Parathyroid adenoma (tissue), 2 donors: ENCODE measurements at regions not wholly inside any gene's neighbourhood (a gene's known extent, or its start where the extent isn't known, plus 50 kb on each side); places are given as distances from the start of the nearest gene placed in this dataset.
"Not testable (repeated sequence)": the region's sequence is repeated elsewhere in the genome, so short reads cannot be mapped to it uniquely, and the experiment has no call there.

Experiments
- H2AFZ ChIP-seq: fragments of 300-600 bp; sonication (generic); one replicate; pipeline ENCODE4 v1.7.0; 2017; ENCODE audit warnings: antibody characterized with exemption, mild to moderate bottlenecking
- H3K27ac ChIP-seq: fragments of 300-600 bp; sonication (generic); one replicate; pipeline ENCODE4 v1.7.0; 2017
- H3K27me3 ChIP-seq: fragments of 300-600 bp; sonication (generic); one replicate; pipeline ENCODE4 v1.7.0; 2017; ENCODE audit warnings: low read length; ENCODE audit not compliant: control insufficient read depth, insufficient read depth
- H3K36me3 ChIP-seq: fragments of 300-600 bp; sonication (generic); one replicate; pipeline ENCODE4 v1.7.0; 2017; ENCODE audit warnings: low read length; ENCODE audit not compliant: control insufficient read depth, insufficient read depth
- H3K4me1 ChIP-seq: fragments of 300-600 bp; sonication (generic); one replicate; pipeline ENCODE4 v1.7.0; 2017; ENCODE audit warnings: control low read depth
- H3K4me2 ChIP-seq: fragments of 300-600 bp; sonication (generic); one replicate; pipeline ENCODE4 v1.7.0; 2017; ENCODE audit warnings: low read length
- H3K4me3 ChIP-seq: fragments of 300-600 bp; sonication (generic); one replicate; pipeline ENCODE4 v1.7.0; 2017; ENCODE audit warnings: low read depth, low read length
- H3K79me2 ChIP-seq: fragments of 300-600 bp; sonication (generic); one replicate; pipeline ENCODE4 v1.7.0; 2017; ENCODE audit warnings: control low read depth
- H3K9ac ChIP-seq: fragments of 300-600 bp; sonication (generic); one replicate; pipeline ENCODE4 v1.7.0; 2017; ENCODE audit warnings: mild to moderate bottlenecking
- H3K9me3 ChIP-seq: fragments of 300-600 bp; sonication (generic); one replicate; pipeline ENCODE4 v1.7.0; 2017; ENCODE audit warnings: low read length; ENCODE audit not compliant: control insufficient read depth
- TF ChIP-seq, protein P1 (sequence below): fragments of 300-600 bp; sonication (generic); IDR thresholded peaks from one replicate; pipeline ENCODE4 v1.7.0; 2017; ENCODE audit warnings: antibody characterized with exemption, mild to moderate bottlenecking
- donor health status: primary hyperparathyroidism.

DNA sequence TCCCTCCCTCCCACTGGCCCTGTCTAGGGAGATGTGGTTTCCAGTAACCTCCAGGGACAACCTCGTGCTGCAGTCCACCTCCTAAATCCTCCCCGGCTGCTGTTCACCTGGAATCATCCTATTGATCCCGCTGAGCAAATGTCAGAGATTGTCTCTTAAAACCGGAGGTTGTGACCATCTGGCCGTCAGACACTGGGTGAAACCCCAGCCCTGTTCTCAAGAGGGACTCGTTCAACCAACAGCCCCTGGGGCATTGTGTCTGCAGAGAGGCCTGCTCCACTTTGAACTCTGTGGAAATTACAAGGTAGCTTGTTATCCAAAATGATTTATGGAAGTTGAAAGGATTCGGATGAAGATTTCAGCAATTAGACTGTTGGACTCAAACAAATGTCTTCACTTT is 498.0 kb downstream of the MATN1 start:
- Histone ChIP-seq H3K9ac (no peak overlapping the region), H3K4me1 (no peaks in the 10 kb centered on the region), H3K36me3 (no peaks in the 10 kb centered on the region), H3K27me3 (no peaks in the 10 kb centered on the region), H2AFZ (no peak overlapping the region), H3K9me3 (no peaks in the 10 kb centered on the region), H3K4me3 (no peak overlapping the region), H3K4me2 (no peak overlapping the region), H3K27ac (no peak overlapping the region), H3K79me2 (no peaks in the 10 kb centered on the region)
- TF ChIP-seq, protein P1, sequence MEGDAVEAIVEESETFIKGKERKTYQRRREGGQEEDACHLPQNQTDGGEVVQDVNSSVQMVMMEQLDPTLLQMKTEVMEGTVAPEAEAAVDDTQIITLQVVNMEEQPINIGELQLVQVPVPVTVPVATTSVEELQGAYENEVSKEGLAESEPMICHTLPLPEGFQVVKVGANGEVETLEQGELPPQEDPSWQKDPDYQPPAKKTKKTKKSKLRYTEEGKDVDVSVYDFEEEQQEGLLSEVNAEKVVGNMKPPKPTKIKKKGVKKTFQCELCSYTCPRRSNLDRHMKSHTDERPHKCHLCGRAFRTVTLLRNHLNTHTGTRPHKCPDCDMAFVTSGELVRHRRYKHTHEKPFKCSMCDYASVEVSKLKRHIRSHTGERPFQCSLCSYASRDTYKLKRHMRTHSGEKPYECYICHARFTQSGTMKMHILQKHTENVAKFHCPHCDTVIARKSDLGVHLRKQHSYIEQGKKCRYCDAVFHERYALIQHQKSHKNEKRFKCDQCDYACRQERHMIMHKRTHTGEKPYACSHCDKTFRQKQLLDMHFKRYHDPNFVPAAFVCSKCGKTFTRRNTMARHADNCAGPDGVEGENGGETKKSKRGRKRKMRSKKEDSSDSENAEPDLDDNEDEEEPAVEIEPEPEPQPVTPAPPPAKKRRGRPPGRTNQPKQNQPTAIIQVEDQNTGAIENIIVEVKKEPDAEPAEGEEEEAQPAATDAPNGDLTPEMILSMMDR, result no peak

DNA sequence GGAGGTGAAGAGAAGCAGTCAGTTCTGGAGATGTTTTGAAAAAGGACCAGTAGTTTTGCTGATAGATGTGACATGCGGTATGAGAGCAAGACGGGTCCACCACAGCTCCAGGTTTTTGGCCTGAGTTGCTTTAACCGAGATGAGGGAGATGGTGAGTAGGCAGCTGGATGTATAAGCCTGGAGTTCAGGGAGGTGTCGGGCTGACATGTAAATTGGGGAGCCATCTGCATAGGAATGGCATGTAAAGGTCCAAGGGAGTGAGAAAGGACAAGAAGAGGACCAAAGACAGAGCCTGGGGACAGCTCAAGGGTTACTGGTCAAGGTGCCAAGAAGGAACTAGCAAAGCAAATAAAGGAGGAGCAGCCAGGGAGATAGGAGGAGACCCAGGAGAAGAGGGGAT is 503.7 kb downstream of the MATN1 start:
- Histone ChIP-seq H2AFZ (no peak overlapping the region), H3K79me2 (no peaks in the 10 kb centered on the region), H3K27me3 (no peaks in the 10 kb centered on the region), H3K9me3 (no peaks in the 10 kb centered on the region), H3K4me2 (no peak overlapping the region), H3K36me3 (no peaks in the 10 kb centered on the region), H3K27ac (no peak overlapping the region), H3K4me3 (no peak overlapping the region), H3K9ac (no peak overlapping the region), H3K4me1 (no peaks in the 10 kb centered on the region)
- TF ChIP-seq, protein P1, result no peak

DNA sequence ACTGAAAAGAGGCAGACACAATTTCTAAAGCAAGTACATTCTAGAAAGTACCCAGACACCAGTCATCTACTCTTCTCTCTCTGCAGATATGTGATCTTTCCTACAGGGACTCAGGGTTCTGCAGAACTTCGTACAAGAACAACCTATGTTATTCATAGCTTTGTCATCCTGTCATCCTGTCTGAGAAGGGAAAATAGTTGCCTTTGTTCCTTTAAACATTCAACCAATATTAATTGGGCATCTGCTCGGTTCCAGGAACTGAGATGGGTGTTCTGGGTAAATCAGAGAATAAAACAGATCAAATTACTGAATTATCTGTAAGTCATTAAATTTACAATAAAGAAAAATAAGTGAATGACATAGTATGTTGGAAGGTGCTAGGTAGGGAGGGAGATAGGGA is 504.9 kb downstream of the MATN1 start:
- H3K4me1 ChIP-seq, result no peaks in the 10 kb centered on the region
- no peak overlapping the region for H3K4me3 ChIP-seq
- H3K36me3 ChIP-seq, result no peaks in the 10 kb centered on the region
- H3K27me3 ChIP-seq, result no peaks in the 10 kb centered on the region
- H3K9me3 ChIP-seq, result no peaks in the 10 kb centered on the region
- H3K4me2 ChIP-seq, result no peak overlapping the region
- no peaks in the 10 kb centered on the region for H3K79me2 ChIP-seq
- H2AFZ ChIP-seq, result no peak overlapping the region
- TF ChIP-seq, protein P1, result no peak
- H3K27ac ChIP-seq, result no peak overlapping the region
- H3K9ac ChIP-seq, result no peak overlapping the region

DNA sequence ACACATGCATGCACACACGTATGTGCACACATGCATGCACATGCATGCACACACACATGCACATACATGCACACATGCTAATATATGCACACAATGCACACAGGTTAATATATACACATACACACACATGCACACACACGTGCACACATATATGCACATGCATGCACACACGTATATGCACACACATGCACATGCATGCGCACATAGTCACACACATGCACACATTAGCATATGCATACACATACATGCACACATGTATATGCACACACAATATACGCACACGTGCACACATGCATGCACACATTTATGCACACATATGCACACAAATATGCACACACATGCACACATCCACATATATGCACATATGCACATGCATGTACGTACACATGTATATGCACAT is 506.8 kb downstream of the MATN1 start:
- TF ChIP-seq, protein P1, result no peak
- no peaks in the 10 kb centered on the region for H3K4me1 ChIP-seq
- no peak overlapping the region for H3K27ac ChIP-seq
- H2AFZ ChIP-seq, result no peak overlapping the region
- H3K4me2 ChIP-seq, result no peak overlapping the region
- H3K4me3 ChIP-seq, result no peak overlapping the region
- no peaks in the 10 kb centered on the region for H3K36me3 ChIP-seq
- no peak overlapping the region for H3K9ac ChIP-seq
- no peaks in the 10 kb centered on the region for H3K27me3 ChIP-seq
- H3K9me3 ChIP-seq, result no peaks in the 10 kb centered on the region
- H3K79me2 ChIP-seq, result no peaks in the 10 kb centered on the region

DNA sequence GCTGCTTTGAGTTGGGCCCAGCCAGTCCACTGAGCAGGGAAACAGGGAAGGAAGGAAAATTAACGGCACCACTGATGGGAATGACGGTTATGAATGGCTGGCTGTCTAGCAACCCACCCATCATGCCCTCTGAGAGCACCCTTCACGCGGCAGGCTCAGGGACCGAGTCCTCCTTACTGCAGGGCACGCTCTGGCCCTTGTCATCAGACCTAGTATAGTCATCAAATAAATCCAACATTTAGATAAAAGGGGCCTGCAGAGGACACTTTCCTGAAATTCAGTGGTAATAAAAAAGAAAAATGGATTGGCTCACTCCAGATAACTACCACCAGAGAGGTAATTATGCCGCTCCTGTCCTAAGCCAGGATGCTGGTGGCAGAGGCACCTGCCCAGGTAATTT is 509.4 kb downstream of the MATN1 start:
- Histone ChIP-seq H3K27ac (no peak overlapping the region), H3K79me2 (no peaks in the 10 kb centered on the region), H2AFZ (no peak overlapping the region), H3K4me1 (no peaks in the 10 kb centered on the region), H3K9ac (no peak overlapping the region), H3K4me3 (no peak overlapping the region), H3K36me3 (no peaks in the 10 kb centered on the region), H3K9me3 (no peaks in the 10 kb centered on the region), H3K27me3 (no peaks in the 10 kb centered on the region), H3K4me2 (no peak overlapping the region)
- TF ChIP-seq, protein P1, result no peak

DNA sequence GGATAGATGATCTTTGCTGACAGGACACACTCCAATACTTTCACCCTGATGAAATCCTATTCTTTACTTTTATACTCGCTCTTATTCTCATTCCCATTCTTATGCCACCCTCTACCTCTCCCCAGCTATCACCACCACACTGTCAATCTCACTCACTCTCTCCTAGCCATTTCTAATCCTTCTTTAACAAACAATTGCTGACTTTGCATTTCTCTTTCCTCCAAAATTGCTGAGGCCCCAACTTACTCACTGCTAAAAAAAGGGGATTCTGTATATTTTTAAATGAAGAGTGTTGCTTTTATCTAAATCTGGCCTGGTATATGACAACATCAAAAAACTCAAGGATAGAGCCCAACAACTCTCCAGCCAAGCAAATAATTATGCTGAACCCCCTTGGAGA is 515.4 kb downstream of the MATN1 start:
- not testable (repeated sequence) for H3K9me3 ChIP-seq, H3K9ac ChIP-seq, H3K27ac ChIP-seq, H3K4me3 ChIP-seq, H3K4me1 ChIP-seq, H3K36me3 ChIP-seq, H3K27me3 ChIP-seq, H3K4me2 ChIP-seq, H2AFZ ChIP-seq, H3K79me2 ChIP-seq

DNA sequence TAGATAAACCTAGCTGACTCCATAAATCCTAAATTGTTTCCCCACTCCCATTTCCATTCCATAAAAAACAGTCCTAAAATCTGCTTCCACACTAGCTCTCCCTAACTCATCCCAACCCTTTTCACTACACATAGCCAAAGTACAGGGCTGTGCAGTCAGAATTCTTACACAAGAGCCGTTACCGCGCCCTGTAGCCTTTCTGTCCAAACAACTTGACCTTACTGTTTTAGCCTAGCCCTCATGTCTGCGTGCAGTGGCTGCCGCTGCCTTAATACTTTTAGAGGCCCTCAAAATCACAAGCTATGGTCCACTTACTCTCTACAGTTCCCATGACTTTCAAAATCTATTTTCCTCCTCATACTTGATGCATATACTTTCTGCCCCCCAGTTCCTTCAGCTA is 516.8 kb downstream of the MATN1 start:
- H3K4me1 ChIP-seq, H3K4me3 ChIP-seq, H3K27me3 ChIP-seq, H3K36me3 ChIP-seq, H2AFZ ChIP-seq, H3K79me2 ChIP-seq, H3K9ac ChIP-seq, H3K27ac ChIP-seq, H3K4me2 ChIP-seq, H3K9me3 ChIP-seq: not testable (repeated sequence)
